ENCODE measurements at regions not wholly inside any gene's neighbourhood (a gene's known extent, or its start where the extent isn't known, plus 50 kb on each side); places are given as distances from the start of the nearest gene placed in this dataset.

- DNase-seq (ENCODE audit: low read depth): no peak
- no peak for TF ChIP-seq MYC (IDR thresholded peaks at IDR 0.05; ENCODE audit: low read depth, low read length)
- TF ChIP-seq CTCF (IDR thresholded peaks at IDR 0.05; ENCODE audit: low read depth, low read length): no peak
- TF ChIP-seq, protein P1, sequence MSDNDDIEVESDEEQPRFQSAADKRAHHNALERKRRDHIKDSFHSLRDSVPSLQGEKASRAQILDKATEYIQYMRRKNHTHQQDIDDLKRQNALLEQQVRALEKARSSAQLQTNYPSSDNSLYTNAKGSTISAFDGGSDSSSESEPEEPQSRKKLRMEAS (IDR thresholded peaks at IDR 0.05; ENCODE audit: low read depth, low read length): no peak
- no peak for TF ChIP-seq POLR2A (IDR thresholded peaks at IDR 0.05; ENCODE audit: extremely low read depth, insufficient read length)
- H3K4me3 ChIP-seq (ENCODE audit: low read depth, low read length): no peak overlapping the region
Observed at GRCh38 chr10:4526311-4526731, 299.7 kb upstream of the AKR1E2 start.

- no peak for TF ChIP-seq POLR2A (IDR thresholded peaks at IDR 0.05; ENCODE audit: extremely low read depth, insufficient read length)
- no peak for TF ChIP-seq CTCF (IDR thresholded peaks at IDR 0.05; ENCODE audit: low read depth, low read length)
- H3K4me3 ChIP-seq (ENCODE audit: low read depth, low read length): no peak overlapping the region
- DNase-seq (ENCODE audit: low read depth): no peak
Observed at GRCh38 chr10:4525103-4525502, 300.9 kb upstream of the AKR1E2 start.

DNA sequence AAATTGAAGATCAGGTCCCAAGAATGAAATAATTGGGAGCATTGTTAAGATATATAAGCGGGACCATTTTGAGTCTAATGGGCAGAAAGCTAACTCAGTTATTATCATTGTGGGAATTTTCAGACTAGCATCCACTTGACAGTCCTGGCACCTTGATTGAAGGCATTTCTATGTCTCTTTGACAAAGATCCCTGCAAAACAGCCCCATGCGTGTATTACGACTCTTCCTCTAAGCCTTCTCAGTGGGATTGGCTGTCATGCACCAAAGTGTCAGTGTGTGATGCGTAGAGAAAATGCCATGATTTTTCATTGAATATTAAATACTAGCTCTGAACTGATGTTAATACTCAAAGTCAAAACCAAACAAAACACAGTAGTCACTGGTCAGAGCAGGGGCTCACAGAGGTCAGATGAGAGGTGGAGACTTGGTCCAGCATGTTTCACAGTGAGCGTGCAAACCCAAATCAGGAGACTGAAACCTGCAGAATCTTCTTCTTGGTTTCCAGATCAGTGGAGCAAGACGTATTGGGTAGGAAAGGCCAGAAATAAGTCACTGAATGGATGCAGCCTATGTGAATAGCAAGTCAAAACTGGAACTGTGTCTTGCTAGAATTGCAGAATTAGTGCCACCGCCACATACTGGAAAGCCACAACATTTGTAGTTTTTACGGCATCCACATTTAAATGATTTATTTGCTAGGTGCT is 303.6 kb upstream of the AKR1E2 start:
- TF ChIP-seq MYC (IDR thresholded peaks at IDR 0.05; ENCODE audit: low read depth, low read length) (no peak), CTCF (IDR thresholded peaks at IDR 0.05; ENCODE audit: low read depth, low read length) (no peak), POLR2A (IDR thresholded peaks at IDR 0.05; ENCODE audit: extremely low read depth, insufficient read length) (no peak)
- TF ChIP-seq, protein P1 (IDR thresholded peaks at IDR 0.05; ENCODE audit: low read depth, low read length): no peak
- no peak overlapping the region for H3K4me3 ChIP-seq (ENCODE audit: low read depth, low read length)
- DNase-seq (ENCODE audit: low read depth): no peak

DNA sequence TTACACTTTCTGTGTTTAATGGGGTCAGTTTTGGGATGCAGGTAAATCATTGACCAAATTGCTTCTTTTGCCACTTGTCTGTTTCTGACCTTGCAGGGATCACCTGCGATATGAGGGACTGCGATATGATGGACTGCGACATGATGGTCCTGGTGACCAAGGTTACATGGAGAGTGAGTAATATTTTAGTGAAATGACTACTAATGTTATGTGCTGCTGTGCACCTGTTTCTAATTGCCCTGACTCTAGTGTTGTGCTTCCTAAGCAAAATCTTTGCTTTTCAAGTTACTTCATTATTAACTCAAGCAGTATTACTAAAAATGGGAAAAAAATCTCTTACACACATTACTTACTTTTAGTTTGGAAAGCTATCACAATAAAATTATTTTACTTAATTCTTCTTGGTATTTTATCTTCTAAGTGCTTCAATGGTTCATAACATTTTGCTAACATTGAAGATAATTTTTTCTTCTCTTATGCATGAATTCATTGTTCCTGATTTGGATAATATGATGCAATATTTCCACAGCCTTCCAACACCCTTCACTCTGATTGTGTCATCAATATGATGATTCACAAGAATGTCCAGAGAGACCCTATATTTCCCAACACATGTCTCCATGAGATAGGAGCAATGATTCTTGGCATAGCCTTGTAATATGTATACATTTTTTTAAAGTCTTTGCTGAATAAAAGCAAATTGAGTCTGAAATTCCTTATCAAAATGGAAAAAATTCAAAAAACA is 306.2 kb upstream of the AKR1E2 start:
- H3K4me3 ChIP-seq (ENCODE audit: low read depth, low read length): no peak overlapping the region
- peak; percentile 51 for DNase-seq (ENCODE audit: low read depth)
- TF ChIP-seq MYC (IDR thresholded peaks at IDR 0.05; ENCODE audit: low read depth, low read length) (no peak), POLR2A (IDR thresholded peaks at IDR 0.05; ENCODE audit: extremely low read depth, insufficient read length) (no peak), CTCF (IDR thresholded peaks at IDR 0.05; ENCODE audit: low read depth, low read length) (no peak)
- TF ChIP-seq, protein P1 (IDR thresholded peaks at IDR 0.05; ENCODE audit: low read depth, low read length): no peak

GRCh38 chr10:4517746-4518145 is 308.3 kb upstream of the AKR1E2 start:
- H3K4me3 ChIP-seq (ENCODE audit: low read depth, low read length): no peak overlapping the region
- no peak for DNase-seq (ENCODE audit: low read depth)
- TF ChIP-seq POLR2A (IDR thresholded peaks at IDR 0.05; ENCODE audit: extremely low read depth, insufficient read length) (no peak), MYC (IDR thresholded peaks at IDR 0.05; ENCODE audit: low read depth, low read length) (no peak), CTCF (IDR thresholded peaks at IDR 0.05; ENCODE audit: low read depth, low read length) (no peak)
- TF ChIP-seq, protein P1 (IDR thresholded peaks at IDR 0.05; ENCODE audit: low read depth, low read length): no peak

All from NB4 (cell line).